SU-DHL-6 (cell line): ENCODE measurements at regions not wholly inside any gene's neighbourhood (a gene's known extent, or its start where the extent isn't known, plus 50 kb on each side); places are given as distances from the start of the nearest gene placed in this dataset.

Experiments used
- CTCF ChIP-seq: fragments of 200-600 bp; sonication (generic); IDR thresholded peaks from one replicate; pipeline ENCODE4 v1.5.1; 2017; ENCODE audit warnings: antibody characterized with exemption, mild to moderate bottlenecking, low read length, moderate library complexity; ENCODE audit not compliant: insufficient read depth, poor library complexity, severe bottlenecking
- EZH2phosphoT487 ChIP-seq: fragments of 200-600 bp; sonication (generic), shearing (Covaris generic); conservative IDR thresholded peaks from 2 replicates; pipeline ENCODE4 v1.6.1; 2018; ENCODE audit warnings: mild to moderate bottlenecking, antibody characterized with exemption, low read length, moderate library complexity, mixed read lengths

- TF ChIP-seq CTCF, result no peak
- TF ChIP-seq EZH2phosphoT487, result no peak
Observed at GRCh38 chr3:193124861-193125260, 116.2 kb upstream of the PLAAT1 start.
